ENCODE measurements at regions not wholly inside any gene's neighbourhood (a gene's known extent, or its start where the extent isn't known, plus 50 kb on each side); places are given as distances from the start of the nearest gene placed in this dataset.

- TF ChIP-seq CTCF (IDR thresholded peaks at IDR 0.05; ENCODE audit: low read depth, low read length, missing control alignments) = no peak
- DNase-seq (ENCODE audit: low read depth) = no peak
- H3K4me3 ChIP-seq (ENCODE audit: low read depth, low read length) = no peak overlapping the region
These were observed 274.5 kb upstream of the C1orf174 start for GRCh38 chr1:4174291-4175200.

GRCh38 chr1:4175566-4176405 lies 275.7 kb upstream of the C1orf174 start:
- no peak for TF ChIP-seq CTCF (IDR thresholded peaks at IDR 0.05; ENCODE audit: low read depth, low read length, missing control alignments)
- no peak for DNase-seq (ENCODE audit: low read depth)
- no peak overlapping the region for H3K4me3 ChIP-seq (ENCODE audit: low read depth, low read length)

GRCh38 chr1:4176841-4177240 lies 276.8 kb upstream of the C1orf174 start:
- TF ChIP-seq CTCF (IDR thresholded peaks at IDR 0.05; ENCODE audit: low read depth, low read length, missing control alignments) = no peak
- DNase-seq (ENCODE audit: low read depth) = no peak

GRCh38 chr1:4177425-4178150 lies 277.5 kb upstream of the C1orf174 start:
- H3K4me3 ChIP-seq (ENCODE audit: low read depth, low read length) = no peak overlapping the region
- DNase-seq (ENCODE audit: low read depth) = no peak
- no peak for TF ChIP-seq CTCF (IDR thresholded peaks at IDR 0.05; ENCODE audit: low read depth, low read length, missing control alignments)

More at GRCh38 chr1:4176841-4177240, 276.8 kb upstream of the C1orf174 start:
- no peak overlapping the region for H3K4me3 ChIP-seq (ENCODE audit: low read depth, low read length)

- no peak overlapping the region for H3K4me3 ChIP-seq (ENCODE audit: low read depth, low read length)
- DNase-seq (ENCODE audit: low read depth) = no peak
- TF ChIP-seq CTCF (IDR thresholded peaks at IDR 0.05; ENCODE audit: low read depth, low read length, missing control alignments) = no peak
These were observed 278.5 kb upstream of the C1orf174 start for GRCh38 chr1:4178501-4179113.
